Transverse colon (tissue), 4 donors: ENCODE measurements at regions not wholly inside any gene's neighbourhood (a gene's known extent, or its start where the extent isn't known, plus 50 kb on each side); places are given as distances from the start of the nearest gene placed in this dataset.

Experiments used
- DNase-seq: peaks from one replicate; pipeline ENCODE4 v3.0.0-alpha.2; 2019
- H3K27ac ChIP-seq, 4 donors: fragments of 200-600 bp; sonication (generic); 2 replicates each; pipeline ENCODE4 v1.5.1; 2016 to 2018; ENCODE audit warnings: inconsistent platforms in 4 of 4
- H3K27me3 ChIP-seq: fragments of 200-600 bp; sonication (generic); 2 replicates; pipeline ENCODE4 v1.5.1; 2017; ENCODE audit warnings: inconsistent platforms
- H3K36me3 ChIP-seq, 4 donors: fragments of 200-600 bp; sonication (generic); 2 replicates each; pipeline ENCODE4 v1.5.1; 2017 to 2019; ENCODE audit warnings: inconsistent platforms in 4 of 4
- H3K4me1 ChIP-seq, 4 donors: fragments of 200-600 bp; sonication (generic); 2 replicates each; pipeline ENCODE4 v1.5.1; 2017 to 2020; ENCODE audit warnings: inconsistent platforms in 4 of 4
- H3K4me3 ChIP-seq, 4 donors: fragments of 200-600 bp; sonication (generic); 1 replicate in 1 of 4; 2 replicates in 3 of 4; pipeline versions ENCODE4 v1.5.1 to v1.6.1; 2017 to 2019; ENCODE audit warnings: inconsistent platforms in 4 of 4
- H3K9me3 ChIP-seq, 2 donors: fragments of 200-600 bp; sonication (generic); 2 replicates each; pipeline ENCODE4 v1.5.1; 2017 to 2019; ENCODE audit warnings: inconsistent platforms in 2 of 2
- EP300 ChIP-seq: sonication (generic); formaldehyde crosslinking; IDR thresholded peaks from one replicate; pipeline ENCODE4 v1.6.1; 2017; ENCODE audit warnings: antibody characterized with exemption, low read depth
- POLR2A ChIP-seq: fragments of 450-650 bp; IDR thresholded peaks from one replicate; pipeline ENCODE4 v1.6.1; 2016; ENCODE audit warnings: antibody characterized with exemption, mild to moderate bottlenecking, moderate library complexity
- POLR2AphosphoS5 ChIP-seq, 3 donors: sonication (generic); formaldehyde crosslinking; IDR thresholded peaks; one replicate each; pipeline ENCODE4 v1.6.1; 2016; ENCODE audit warnings: antibody characterized with exemption in 3 of 3
- whole genome bisulfite sequencing, 2 donors: methylation state at CpG; one replicate each; pipeline ENCODE4 v1.1.5; 2018; ENCODE audit warnings: low coverage in 1 of 2; 5-methylcytosine and 5-hydroxymethylcytosine counted together
- in situ Hi-C, 4 donors: fragments of 200-750 bp; cut with MboI; loops; one replicate each; pipeline versions ENCODE4 v1.15.0 to v1.15.1; 2017; ENCODE audit warnings: low sequenced_read_pairs in 3 of 4, low pct_ligation_motif_present in 1 of 4, low pct_unique_long_range_greater_than_20kb in 1 of 4
- intact Hi-C: fragments of 100-400 bp; cut with DNase I; formaldehyde crosslinking; loops from one replicate; pipeline ENCODE4 v1.15.1; 2023; ENCODE audit warnings: low total_unique reads
- TF ChIP-seq, protein P1 (sequence below), 5 experiments: fragments of 200-600 bp in 3 of 5; fragments of 450-650 bp in 2 of 5; sonication (generic) in 3 of 5; IDR thresholded peaks; 1 replicate in 2 of 5; 2 replicates in 3 of 5; pipeline ENCODE4 v1.5.1; 2016 to 2017; ENCODE audit warnings: antibody characterized with exemption in 5 of 5, inconsistent platforms in 3 of 5, mild to moderate bottlenecking in 2 of 5, moderate library complexity in 1 of 5

DNA sequence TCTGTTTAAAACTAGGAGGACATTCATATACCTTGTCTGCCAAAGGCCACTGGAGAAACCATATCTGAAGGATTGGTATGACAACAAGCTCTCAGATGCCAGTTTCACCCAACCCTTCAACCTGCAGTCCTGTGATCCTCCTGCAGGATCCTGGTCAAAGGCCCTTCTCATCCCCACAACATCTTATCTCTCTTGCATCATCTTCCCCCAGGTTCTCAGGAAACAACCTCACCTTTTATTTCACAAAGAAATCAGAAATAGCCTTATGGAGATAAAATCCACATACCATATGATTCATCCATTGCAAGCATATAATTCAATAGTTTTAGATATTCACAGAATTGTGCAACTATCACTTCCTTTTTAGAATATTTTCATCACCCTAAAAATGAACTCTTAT is 104.0 kb upstream of the DSCAM start:
- intact Hi-C loops (no loop called here), in situ Hi-C loops (no loop called here)
- H3K27me3 ChIP-seq, result no peaks in the 10 kb centered on the region
- no peaks in the 10 kb centered on the region for H3K4me1 ChIP-seq
- H3K9me3 ChIP-seq, result no peaks in the 10 kb centered on the region
- TF ChIP-seq POLR2A, result no peak
- TF ChIP-seq EP300, result no peak
- TF ChIP-seq, protein P1, sequence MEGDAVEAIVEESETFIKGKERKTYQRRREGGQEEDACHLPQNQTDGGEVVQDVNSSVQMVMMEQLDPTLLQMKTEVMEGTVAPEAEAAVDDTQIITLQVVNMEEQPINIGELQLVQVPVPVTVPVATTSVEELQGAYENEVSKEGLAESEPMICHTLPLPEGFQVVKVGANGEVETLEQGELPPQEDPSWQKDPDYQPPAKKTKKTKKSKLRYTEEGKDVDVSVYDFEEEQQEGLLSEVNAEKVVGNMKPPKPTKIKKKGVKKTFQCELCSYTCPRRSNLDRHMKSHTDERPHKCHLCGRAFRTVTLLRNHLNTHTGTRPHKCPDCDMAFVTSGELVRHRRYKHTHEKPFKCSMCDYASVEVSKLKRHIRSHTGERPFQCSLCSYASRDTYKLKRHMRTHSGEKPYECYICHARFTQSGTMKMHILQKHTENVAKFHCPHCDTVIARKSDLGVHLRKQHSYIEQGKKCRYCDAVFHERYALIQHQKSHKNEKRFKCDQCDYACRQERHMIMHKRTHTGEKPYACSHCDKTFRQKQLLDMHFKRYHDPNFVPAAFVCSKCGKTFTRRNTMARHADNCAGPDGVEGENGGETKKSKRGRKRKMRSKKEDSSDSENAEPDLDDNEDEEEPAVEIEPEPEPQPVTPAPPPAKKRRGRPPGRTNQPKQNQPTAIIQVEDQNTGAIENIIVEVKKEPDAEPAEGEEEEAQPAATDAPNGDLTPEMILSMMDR (IDR thresholded peaks at IDR 0.05), result no peak
- TF ChIP-seq POLR2AphosphoS5 (IDR thresholded peaks at IDR 0.05), result no peak
- no peaks in the 10 kb centered on the region for H3K36me3 ChIP-seq
- DNase-seq, result no peak
- H3K4me3 ChIP-seq, result no peak overlapping the region
- H3K27ac ChIP-seq, result no peak overlapping the region

DNA sequence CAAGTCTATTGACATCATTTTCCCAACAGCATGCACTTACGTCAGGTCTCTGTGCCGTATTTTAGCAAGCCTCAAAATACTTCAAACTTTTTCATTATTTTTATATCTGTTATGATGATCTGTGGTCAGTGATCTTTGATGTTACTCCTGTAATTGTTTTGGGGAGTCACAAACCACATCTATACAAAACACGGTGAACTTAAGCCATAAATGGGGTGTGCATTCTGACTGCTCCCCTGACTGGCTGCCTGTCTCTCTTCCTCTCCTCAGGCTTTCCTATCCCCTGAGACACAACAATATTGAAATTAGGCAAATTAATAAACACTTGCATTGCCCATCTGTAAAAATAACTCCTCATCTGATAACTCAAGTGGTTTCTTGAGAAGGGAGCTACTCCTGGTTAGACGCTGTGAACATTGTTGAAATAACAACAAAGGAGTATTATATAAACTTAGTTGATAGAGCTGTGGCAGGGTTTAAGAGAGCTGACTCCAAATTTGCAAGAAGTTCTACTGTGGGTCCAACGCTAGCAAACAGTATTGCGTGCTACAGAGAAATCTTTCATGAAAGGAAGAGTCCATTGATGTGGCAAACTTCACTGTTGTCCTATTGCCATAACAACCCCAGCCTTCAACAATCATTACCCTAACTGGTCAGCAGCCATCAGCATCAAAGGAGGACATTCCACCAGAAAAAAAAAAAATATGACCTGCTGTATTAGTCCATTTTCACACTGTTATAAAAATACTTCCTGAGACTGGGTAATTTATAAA is 105.8 kb upstream of the DSCAM start:
- TF ChIP-seq, protein P1 (IDR thresholded peaks at IDR 0.05), result no peak
- no peak for TF ChIP-seq POLR2A
- no peak for TF ChIP-seq EP300
- TF ChIP-seq POLR2AphosphoS5 (IDR thresholded peaks at IDR 0.05), result no peak
- H3K4me3 ChIP-seq, result no peak overlapping the region
- no peaks in the 10 kb centered on the region for H3K9me3 ChIP-seq
- intact Hi-C loops (no loop called here), in situ Hi-C loops (no loop called here)
- H3K4me1 ChIP-seq, result no peaks in the 10 kb centered on the region
- no peak for DNase-seq
- WGBS, 2 donors, result 80 to 81% methylated on average over 6 of the region's 6 CpGs
- H3K27ac ChIP-seq, result no peak overlapping the region
- H3K27me3 ChIP-seq, result no peaks in the 10 kb centered on the region
- H3K36me3 ChIP-seq, result no peaks in the 10 kb centered on the region

DNA sequence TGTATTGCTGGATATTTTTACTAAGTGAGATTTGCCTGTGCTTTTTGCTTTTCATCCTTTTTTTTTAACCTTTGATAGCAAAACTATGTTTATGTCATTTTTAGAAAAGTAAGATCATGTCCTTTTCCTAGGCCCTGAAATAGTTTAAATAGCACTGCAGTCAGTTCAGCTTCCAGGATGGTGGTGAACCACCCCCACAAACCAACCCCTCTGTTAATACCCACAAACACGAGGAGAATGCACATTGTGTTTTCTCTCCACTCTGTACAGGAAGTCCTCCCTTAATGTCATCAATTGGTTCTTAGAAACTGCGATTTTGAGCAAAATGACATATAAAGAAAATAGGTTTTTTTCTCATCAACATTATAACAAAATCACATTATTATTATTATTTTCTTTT is 117.7 kb upstream of the DSCAM start:
- Histone ChIP-seq H3K27me3 (peaks cover 7% of the 10 kb centered on the region), H3K27ac (no peak overlapping the region), H3K9me3 (no peaks in the 10 kb centered on the region), H3K36me3 (no peaks in the 10 kb centered on the region), H3K4me3 (no peak overlapping the region), H3K4me1 (no peaks in the 10 kb centered on the region)
- TF ChIP-seq, protein P1 (IDR thresholded peaks at IDR 0.05), result no peak
- TF ChIP-seq POLR2AphosphoS5 (IDR thresholded peaks at IDR 0.05) (no peak), POLR2A (no peak), EP300 (no peak)
- DNase-seq, result no peak
- intact Hi-C loops (no loop called here), in situ Hi-C loops (no loop called here)
- 61 to 63% methylated on average over 2 of the region's 2 CpGs for WGBS, 2 donors

- intact Hi-C loops, result no loop called here
- no peak overlapping the region for H3K27ac ChIP-seq
- no peaks in the 10 kb centered on the region for H3K4me1 ChIP-seq
- 41 to 42% methylated on average over 3 of the region's 3 CpGs for WGBS, 2 donors
- no peaks in the 10 kb centered on the region for H3K36me3 ChIP-seq
- peaks cover 7% of the 10 kb centered on the region for H3K27me3 ChIP-seq
- no peak overlapping the region for H3K4me3 ChIP-seq
- TF ChIP-seq POLR2A, result no peak
- TF ChIP-seq POLR2AphosphoS5 (IDR thresholded peaks at IDR 0.05), result no peak
- TF ChIP-seq, protein P1 (IDR thresholded peaks at IDR 0.05), result no peak
- TF ChIP-seq EP300, result no peak
- H3K9me3 ChIP-seq, result no peaks in the 10 kb centered on the region
- in situ Hi-C loops, result no loop called here
- DNase-seq, result no peak
Measured at GRCh38 chr21:40967771-40968170, 120.8 kb upstream of the DSCAM start.
